AG09309 (cell line): ENCODE measurements at regions not wholly inside any gene's neighbourhood (a gene's known extent, or its start where the extent isn't known, plus 50 kb on each side); places are given as distances from the start of the nearest gene placed in this dataset.

ENCODE experiments used
- DNase-seq: peaks from one replicate; pipeline ENCODE4 v3.0.0-alpha.2; 2010; ENCODE audit warnings: low read depth
- H3K4me3 ChIP-seq: 2 replicates; pipeline ENCODE4 v1.5.1; 2011; ENCODE audit warnings: mild to moderate bottlenecking, low read depth, low read length, moderate library complexity; ENCODE audit not compliant: control insufficient read depth
- TF ChIP-seq, protein P1 (sequence below): IDR thresholded peaks from 2 replicates; pipeline ENCODE4 v1.5.1; 2011; ENCODE audit warnings: mild to moderate bottlenecking, low read depth, low read length, inconsistent platforms; ENCODE audit not compliant: insufficient read depth, control insufficient read depth; ENCODE audit errors: missing control alignments

DNA sequence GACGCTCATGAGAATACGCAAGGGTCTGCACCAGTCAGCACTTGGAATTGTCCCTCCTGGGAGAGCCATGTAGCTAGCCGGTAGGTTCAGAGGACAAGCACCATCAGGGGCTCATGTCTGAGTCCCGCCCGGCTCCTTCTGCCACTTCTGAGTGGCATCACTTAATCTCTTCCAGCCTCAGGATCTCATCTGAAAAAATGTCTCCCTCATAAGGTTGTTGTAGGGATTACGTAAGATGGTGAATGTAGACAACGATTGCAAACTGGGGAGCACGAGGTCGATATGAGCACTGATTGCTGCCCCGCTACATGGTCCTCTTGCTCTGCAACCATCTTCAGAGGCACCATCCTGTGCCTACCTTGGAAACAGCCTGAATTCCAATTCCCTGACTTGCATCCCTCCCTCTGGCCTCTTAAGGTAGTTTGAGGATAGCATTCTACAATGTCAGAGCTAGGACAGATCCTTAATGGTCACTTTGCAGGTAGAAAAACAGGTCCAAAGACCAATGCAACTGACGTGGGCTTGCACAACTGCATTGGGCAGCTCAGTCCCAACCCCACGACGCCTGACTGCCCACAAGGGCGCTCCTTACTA is 115.8 kb upstream of the TMEM45B start:
- TF ChIP-seq, protein P1, sequence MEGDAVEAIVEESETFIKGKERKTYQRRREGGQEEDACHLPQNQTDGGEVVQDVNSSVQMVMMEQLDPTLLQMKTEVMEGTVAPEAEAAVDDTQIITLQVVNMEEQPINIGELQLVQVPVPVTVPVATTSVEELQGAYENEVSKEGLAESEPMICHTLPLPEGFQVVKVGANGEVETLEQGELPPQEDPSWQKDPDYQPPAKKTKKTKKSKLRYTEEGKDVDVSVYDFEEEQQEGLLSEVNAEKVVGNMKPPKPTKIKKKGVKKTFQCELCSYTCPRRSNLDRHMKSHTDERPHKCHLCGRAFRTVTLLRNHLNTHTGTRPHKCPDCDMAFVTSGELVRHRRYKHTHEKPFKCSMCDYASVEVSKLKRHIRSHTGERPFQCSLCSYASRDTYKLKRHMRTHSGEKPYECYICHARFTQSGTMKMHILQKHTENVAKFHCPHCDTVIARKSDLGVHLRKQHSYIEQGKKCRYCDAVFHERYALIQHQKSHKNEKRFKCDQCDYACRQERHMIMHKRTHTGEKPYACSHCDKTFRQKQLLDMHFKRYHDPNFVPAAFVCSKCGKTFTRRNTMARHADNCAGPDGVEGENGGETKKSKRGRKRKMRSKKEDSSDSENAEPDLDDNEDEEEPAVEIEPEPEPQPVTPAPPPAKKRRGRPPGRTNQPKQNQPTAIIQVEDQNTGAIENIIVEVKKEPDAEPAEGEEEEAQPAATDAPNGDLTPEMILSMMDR = no peak
- no peak for DNase-seq

DNA sequence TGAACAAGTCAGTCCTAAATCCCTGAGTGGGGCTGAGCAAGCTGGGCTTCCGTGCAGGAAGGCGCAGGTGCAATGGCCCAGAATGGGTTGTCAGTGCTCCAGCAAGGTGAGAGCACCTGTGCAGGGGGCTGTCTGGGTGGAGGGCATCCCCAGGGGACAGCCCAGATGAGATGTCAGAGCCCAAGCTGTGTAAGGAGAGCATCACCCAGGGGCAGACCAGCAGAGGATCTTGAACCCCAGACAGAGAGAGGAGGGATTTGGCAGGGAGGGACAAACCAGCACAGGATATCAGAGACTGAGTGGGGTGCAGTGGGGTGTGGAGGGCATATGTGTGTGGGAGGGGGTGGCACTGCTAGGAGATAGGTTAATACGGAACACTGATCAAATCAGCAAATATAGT is 114.9 kb upstream of the TMEM45B start:
- TF ChIP-seq, protein P1 = no peak
- DNase-seq = no peak
- H3K4me3 ChIP-seq = no peak overlapping the region

More for the DNA sequence above, 115.8 kb upstream of the TMEM45B start:
- H3K4me3 ChIP-seq = no peak overlapping the region

DNA sequence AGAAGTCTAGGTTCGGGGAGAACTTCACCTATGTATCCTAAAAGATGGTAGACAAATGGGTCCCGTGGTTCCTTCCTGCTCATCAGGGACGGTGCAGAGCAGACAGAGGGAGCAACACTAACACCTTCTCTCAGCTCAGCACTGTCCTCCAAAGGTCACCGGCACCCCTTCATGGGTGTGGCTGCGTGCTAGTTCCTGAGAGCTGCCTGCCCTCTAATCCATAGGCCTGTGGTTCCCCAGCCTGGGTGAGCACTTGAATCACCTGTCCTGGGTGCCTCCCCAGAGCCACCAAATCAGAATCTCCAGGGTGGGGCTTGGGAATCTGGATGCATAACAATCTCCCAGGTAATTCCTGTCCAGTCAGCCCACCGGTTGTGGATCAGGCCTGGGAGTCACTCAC is 113.9 kb upstream of the TMEM45B start:
- DNase-seq = no peak
- TF ChIP-seq, protein P1 = no peak
- H3K4me3 ChIP-seq = no peak overlapping the region

DNA sequence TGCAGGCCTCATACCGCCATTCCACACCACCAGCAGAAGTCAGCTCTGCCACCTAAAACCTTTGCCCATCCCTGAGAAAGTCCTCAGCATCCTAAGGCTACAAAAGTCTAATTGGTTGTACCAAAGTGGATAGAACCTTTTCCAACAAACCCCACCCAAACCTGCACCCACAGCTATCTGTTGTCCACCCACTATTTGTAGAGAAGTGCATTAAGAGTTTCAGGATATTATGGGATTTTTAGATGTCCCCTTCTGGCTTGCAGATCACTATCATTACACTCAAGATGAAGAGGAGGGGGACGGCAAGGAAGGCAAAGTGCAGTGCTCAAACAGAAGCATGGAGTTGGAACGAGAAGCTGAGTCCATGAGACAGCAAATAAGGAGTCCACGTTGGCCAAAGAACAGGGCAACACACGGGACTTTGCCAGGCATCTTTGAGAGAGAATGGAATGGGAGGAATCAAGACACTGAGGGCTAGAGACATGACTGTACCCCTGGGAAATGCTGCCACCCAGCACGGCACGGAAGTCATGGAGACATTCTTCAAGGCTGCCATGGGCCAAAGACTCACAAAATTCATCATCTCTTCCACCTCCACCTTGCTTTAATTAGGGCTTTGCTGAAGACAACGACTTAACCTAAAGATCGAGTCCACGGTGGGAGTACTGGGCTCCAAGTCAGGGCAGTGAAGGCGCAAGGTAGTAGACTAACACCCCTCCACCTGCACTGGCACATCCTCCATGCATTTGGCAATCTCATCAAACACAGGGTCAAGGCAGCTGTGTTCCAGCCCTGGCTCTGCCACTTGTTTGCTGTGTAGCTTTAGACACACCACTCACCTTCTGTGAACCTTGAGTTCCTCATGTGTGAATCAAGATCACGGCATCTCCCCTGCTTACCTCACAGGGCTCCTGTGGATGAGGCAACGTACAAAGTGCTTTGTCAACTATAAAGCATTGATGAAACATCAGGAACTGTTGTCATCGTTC is 112.9 kb upstream of the TMEM45B start:
- DNase-seq = no peak
- TF ChIP-seq, protein P1 = no peak
- H3K4me3 ChIP-seq = no peak overlapping the region

DNA sequence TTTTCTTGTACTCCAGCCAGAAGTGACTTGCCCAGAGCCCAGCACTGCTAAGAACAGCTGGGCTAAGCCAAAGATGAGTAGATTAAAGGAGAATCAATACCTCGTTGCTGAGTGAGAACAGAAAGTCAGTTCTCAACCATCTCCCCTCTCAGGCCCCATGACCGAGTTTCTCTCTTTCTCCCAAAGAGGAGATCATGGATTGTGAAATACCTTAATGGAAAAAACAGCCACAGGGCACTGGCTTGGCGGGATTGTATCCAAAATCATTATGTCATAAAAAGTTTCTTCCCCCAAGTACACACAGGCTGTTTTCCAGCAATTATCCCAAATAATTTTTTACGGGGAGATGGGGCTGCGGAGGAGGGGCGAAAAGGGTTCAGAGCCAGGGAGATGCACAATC is 111.8 kb upstream of the TMEM45B start:
- no peak overlapping the region for H3K4me3 ChIP-seq

DNA sequence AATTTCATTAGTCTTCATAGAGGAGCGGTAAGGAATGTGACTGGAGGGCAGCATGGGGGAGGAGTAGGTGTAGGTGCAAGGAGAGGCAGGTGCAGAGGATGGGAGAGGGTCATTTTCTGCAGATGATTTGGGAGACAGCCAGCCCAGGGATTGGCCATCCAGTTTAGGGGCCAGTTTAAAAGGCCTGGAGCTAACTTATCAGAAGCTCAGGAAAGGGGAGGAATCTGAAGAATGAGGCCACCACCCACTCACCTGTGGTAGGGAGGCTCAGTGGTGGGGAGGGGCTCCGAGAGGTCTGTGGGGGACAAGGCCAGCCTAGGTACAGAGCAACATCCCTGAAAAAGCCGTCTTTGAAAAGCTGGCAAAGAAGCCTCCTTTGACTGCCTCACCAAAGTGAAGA is 110.8 kb upstream of the TMEM45B start:
- TF ChIP-seq, protein P1 = no peak
- DNase-seq = no peak
- H3K4me3 ChIP-seq = no peak overlapping the region

More for the DNA sequence above, 111.8 kb upstream of the TMEM45B start:
- TF ChIP-seq, protein P1 = no peak
- no peak for DNase-seq
